ENCODE measurements at regions not wholly inside any gene's neighbourhood (a gene's known extent, or its start where the extent isn't known, plus 50 kb on each side); places are given as distances from the start of the nearest gene placed in this dataset.
"Not testable (repeated sequence)": the region's sequence is repeated elsewhere in the genome, so short reads cannot be mapped to it uniquely, and the experiment has no call there.

GRCh38 chr1:80529546-80529945, 1271.2 kb upstream of the ADGRL2 start:
- Histone ChIP-seq H3K36me3 (no peaks in the 10 kb centered on the region), H3K27me3 (no peaks in the 10 kb centered on the region), H3K4me1 (no peaks in the 10 kb centered on the region), H3K4me3 (no peak overlapping the region), H3K27ac (no peak overlapping the region), H3K9me3 (no peaks in the 10 kb centered on the region)
- in situ Hi-C loops (cut with MboI; ENCODE audit: low sequenced_read_pairs in 4 of 4): no loop called here
- no peak for ATAC-seq
- DNase-seq: no peak
- intact Hi-C loops (cut with DNase I; ENCODE audit: low total_unique reads): no loop called here
- TF ChIP-seq CTCF (IDR thresholded peaks at IDR 0.05 in 4 of 5, conservative IDR thresholded peaks at IDR 0.05 in 1 of 5) (no peak), POLR2A (IDR thresholded peaks at IDR 0.05) (no peak)

- H3K36me3 ChIP-seq: no peaks in the 10 kb centered on the region
- H3K4me1 ChIP-seq: no peaks in the 10 kb centered on the region
- ATAC-seq: no peak
- H3K27me3 ChIP-seq: no peaks in the 10 kb centered on the region
- no peaks in the 10 kb centered on the region for H3K9me3 ChIP-seq
- TF ChIP-seq CTCF (IDR thresholded peaks at IDR 0.05 in 4 of 5, conservative IDR thresholded peaks at IDR 0.05 in 1 of 5): no peak
- no peak for TF ChIP-seq POLR2A (IDR thresholded peaks at IDR 0.05)
- no peak overlapping the region for H3K27ac ChIP-seq
- in situ Hi-C loops (cut with MboI; ENCODE audit: low sequenced_read_pairs in 4 of 4): no loop called here
- intact Hi-C loops (cut with DNase I; ENCODE audit: low total_unique reads): no loop called here
- no peak overlapping the region for H3K4me3 ChIP-seq
- no peak for DNase-seq
Observed at GRCh38 chr1:80523861-80524260, 1276.9 kb upstream of the ADGRL2 start.

GRCh38 chr1:80523071-80523470, 1277.7 kb upstream of the ADGRL2 start:
- intact Hi-C loops (cut with DNase I; ENCODE audit: low total_unique reads); H3K27me3 ChIP-seq; H3K36me3 ChIP-seq; H3K4me3 ChIP-seq; DNase-seq; ATAC-seq; H3K9me3 ChIP-seq; in situ Hi-C loops (cut with MboI; ENCODE audit: low sequenced_read_pairs in 4 of 4); H3K27ac ChIP-seq; H3K4me1 ChIP-seq: not testable (repeated sequence)

- TF ChIP-seq CTCF (IDR thresholded peaks at IDR 0.05 in 4 of 5, conservative IDR thresholded peaks at IDR 0.05 in 1 of 5) (no peak), POLR2A (IDR thresholded peaks at IDR 0.05) (no peak)
- in situ Hi-C loops (cut with MboI; ENCODE audit: low sequenced_read_pairs in 4 of 4): no loop called here
- no peaks in the 10 kb centered on the region for H3K27me3 ChIP-seq
- H3K9me3 ChIP-seq: no peaks in the 10 kb centered on the region
- no peaks in the 10 kb centered on the region for H3K4me1 ChIP-seq
- DNase-seq (no peak), ATAC-seq (no peak)
- no peak overlapping the region for H3K27ac ChIP-seq
- intact Hi-C loops (cut with DNase I; ENCODE audit: low total_unique reads): no loop called here
- H3K4me3 ChIP-seq: no peak overlapping the region
- no peaks in the 10 kb centered on the region for H3K36me3 ChIP-seq
Observed at GRCh38 chr1:80520949-80521348, 1279.8 kb upstream of the ADGRL2 start.

- no peak for ATAC-seq
- no peak for DNase-seq
- H3K36me3 ChIP-seq: no peaks in the 10 kb centered on the region
- H3K27me3 ChIP-seq: no peaks in the 10 kb centered on the region
- no peak overlapping the region for H3K4me3 ChIP-seq
- H3K9me3 ChIP-seq: no peaks in the 10 kb centered on the region
- no peak overlapping the region for H3K27ac ChIP-seq
- in situ Hi-C loops (cut with MboI; ENCODE audit: low sequenced_read_pairs in 4 of 4) (no loop called here), intact Hi-C loops (cut with DNase I; ENCODE audit: low total_unique reads) (no loop called here)
- no peaks in the 10 kb centered on the region for H3K4me1 ChIP-seq
- no peak for TF ChIP-seq CTCF (IDR thresholded peaks at IDR 0.05 in 4 of 5, conservative IDR thresholded peaks at IDR 0.05 in 1 of 5)
Observed at GRCh38 chr1:80517062-80517461, 1283.7 kb upstream of the ADGRL2 start.
